ENCODE measurements at regions not wholly inside any gene's neighbourhood (a gene's known extent, or its start where the extent isn't known, plus 50 kb on each side); places are given as distances from the start of the nearest gene placed in this dataset.

GRCh38 chr2:67258831-67259230 lies 138.3 kb upstream of the ETAA1 start:
- no peak for DNase-seq

- no peak for DNase-seq
These were observed 137.4 kb upstream of the ETAA1 start for GRCh38 chr2:67259556-67260342.

GRCh38 chr2:67260343-67261277 lies 136.5 kb upstream of the ETAA1 start:
- DNase-seq = no peak

GRCh38 chr2:67267241-67267640 lies 129.9 kb upstream of the ETAA1 start:
- no peak for DNase-seq

- no peak for DNase-seq
These were observed 128.3 kb upstream of the ETAA1 start for GRCh38 chr2:67268797-67269196.

- DNase-seq = no peak
These were observed 124.9 kb upstream of the ETAA1 start for GRCh38 chr2:67272195-67272594.

- no peak for DNase-seq
These were observed 119.7 kb upstream of the ETAA1 start for GRCh38 chr2:67277450-67277849.

- DNase-seq = no peak
These were observed 116.0 kb upstream of the ETAA1 start for GRCh38 chr2:67281101-67281500.

GRCh38 chr2:67283641-67284040 lies 113.5 kb upstream of the ETAA1 start:
- no peak for DNase-seq

- DNase-seq = no peak
These were observed 110.0 kb upstream of the ETAA1 start for GRCh38 chr2:67286981-67287759.

GRCh38 chr2:67289271-67289670 lies 107.9 kb upstream of the ETAA1 start:
- no peak for DNase-seq

GRCh38 chr2:67289921-67290371 lies 107.2 kb upstream of the ETAA1 start:
- DNase-seq = no peak

- DNase-seq = no peak
These were observed 106.5 kb upstream of the ETAA1 start for GRCh38 chr2:67290451-67291290.

- DNase-seq = no peak
These were observed 102.9 kb upstream of the ETAA1 start for GRCh38 chr2:67294218-67294617.

- DNase-seq = no peak
These were observed 101.7 kb upstream of the ETAA1 start for GRCh38 chr2:67295406-67295805.

GRCh38 chr2:67295851-67296250 lies 101.3 kb upstream of the ETAA1 start:
- DNase-seq = no peak

GRCh38 chr2:67304300-67304890 lies 92.7 kb upstream of the ETAA1 start:
- DNase-seq = no peak

GRCh38 chr2:67309281-67309680 lies 87.9 kb upstream of the ETAA1 start:
- DNase-seq = no peak

- no peak for DNase-seq
These were observed 85.6 kb upstream of the ETAA1 start for GRCh38 chr2:67311536-67311935.

- no peak for DNase-seq
These were observed 84.3 kb upstream of the ETAA1 start for GRCh38 chr2:67312871-67313270.

- DNase-seq = no peak
These were observed 83.6 kb upstream of the ETAA1 start for GRCh38 chr2:67313536-67313935.

GRCh38 chr2:67318031-67318430 lies 79.1 kb upstream of the ETAA1 start:
- no peak for DNase-seq
